ENCODE measurements at regions not wholly inside any gene's neighbourhood (a gene's known extent, or its start where the extent isn't known, plus 50 kb on each side); places are given as distances from the start of the nearest gene placed in this dataset.

DNA sequence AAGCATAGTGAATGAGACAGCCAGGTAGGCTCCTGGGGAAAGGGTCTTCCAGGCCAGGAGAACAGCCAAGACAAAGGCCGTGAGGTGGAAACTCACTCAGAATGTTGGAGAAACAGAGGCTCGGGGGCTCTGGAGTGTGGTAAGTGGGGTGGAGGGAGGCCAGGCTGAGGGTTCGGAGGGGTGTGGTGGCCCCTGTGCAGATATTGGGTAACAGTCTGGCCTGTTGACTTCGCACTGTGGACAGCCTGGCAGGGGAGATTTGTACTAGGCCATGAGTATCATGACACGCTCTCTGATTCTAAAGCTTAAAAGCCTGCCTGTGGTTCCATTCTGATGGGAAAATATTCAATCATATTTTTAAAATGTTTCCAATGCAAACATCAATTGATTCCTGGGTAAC lies 239.3 kb downstream of the GADD45G start:
- H3K27me3 ChIP-seq (ENCODE audit: control insufficient read depth, insufficient read depth, low read length), result peaks cover 3% of the 10 kb centered on the region
- no peaks in the 10 kb centered on the region for H3K9me3 ChIP-seq (ENCODE audit: control insufficient read depth, insufficient read depth, low read length)
- CTCF ChIA-PET, result no interaction called here
- TF ChIP-seq, protein P1, sequence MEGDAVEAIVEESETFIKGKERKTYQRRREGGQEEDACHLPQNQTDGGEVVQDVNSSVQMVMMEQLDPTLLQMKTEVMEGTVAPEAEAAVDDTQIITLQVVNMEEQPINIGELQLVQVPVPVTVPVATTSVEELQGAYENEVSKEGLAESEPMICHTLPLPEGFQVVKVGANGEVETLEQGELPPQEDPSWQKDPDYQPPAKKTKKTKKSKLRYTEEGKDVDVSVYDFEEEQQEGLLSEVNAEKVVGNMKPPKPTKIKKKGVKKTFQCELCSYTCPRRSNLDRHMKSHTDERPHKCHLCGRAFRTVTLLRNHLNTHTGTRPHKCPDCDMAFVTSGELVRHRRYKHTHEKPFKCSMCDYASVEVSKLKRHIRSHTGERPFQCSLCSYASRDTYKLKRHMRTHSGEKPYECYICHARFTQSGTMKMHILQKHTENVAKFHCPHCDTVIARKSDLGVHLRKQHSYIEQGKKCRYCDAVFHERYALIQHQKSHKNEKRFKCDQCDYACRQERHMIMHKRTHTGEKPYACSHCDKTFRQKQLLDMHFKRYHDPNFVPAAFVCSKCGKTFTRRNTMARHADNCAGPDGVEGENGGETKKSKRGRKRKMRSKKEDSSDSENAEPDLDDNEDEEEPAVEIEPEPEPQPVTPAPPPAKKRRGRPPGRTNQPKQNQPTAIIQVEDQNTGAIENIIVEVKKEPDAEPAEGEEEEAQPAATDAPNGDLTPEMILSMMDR (IDR thresholded peaks at IDR 0.05; ENCODE audit: low read depth, low read length), result no peak
- no peak overlapping the region for H3K27ac ChIP-seq (ENCODE audit: low read depth, low read length)
- H3K4me3 ChIP-seq (ENCODE audit: low read depth, low read length), result no peak overlapping the region
- POLR2A ChIA-PET, result no interaction called here
- no peak for DNase-seq (ENCODE audit: low read depth, low spot score)

DNA sequence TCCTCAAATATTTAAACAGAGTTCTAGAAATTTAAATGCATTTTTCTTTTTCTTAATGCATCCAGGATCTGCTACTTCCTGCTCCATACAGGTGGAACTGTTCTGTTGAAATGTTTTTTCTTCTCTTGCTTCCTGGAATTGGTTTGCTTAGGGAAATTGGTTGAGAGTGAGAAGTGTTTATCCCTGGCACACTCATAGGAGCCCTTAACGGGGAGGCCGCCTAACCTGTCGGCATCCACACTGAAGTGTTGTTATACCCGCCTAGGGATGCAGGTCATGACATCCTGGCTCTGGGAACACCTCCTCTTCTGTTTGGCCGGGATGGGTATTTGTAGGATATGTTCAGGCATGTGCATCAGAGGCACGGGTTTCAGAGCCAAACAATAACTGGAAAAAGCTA lies 239.7 kb downstream of the GADD45G start:
- no peak for DNase-seq (ENCODE audit: low read depth, low spot score)
- CTCF ChIA-PET, result no interaction called here
- Histone ChIP-seq H3K9me3 (ENCODE audit: control insufficient read depth, insufficient read depth, low read length) (no peaks in the 10 kb centered on the region), H3K4me3 (ENCODE audit: low read depth, low read length) (no peak overlapping the region), H3K27ac (ENCODE audit: low read depth, low read length) (no peak overlapping the region), H3K27me3 (ENCODE audit: control insufficient read depth, insufficient read depth, low read length) (no peaks in the 10 kb centered on the region)
- TF ChIP-seq, protein P1 (IDR thresholded peaks at IDR 0.05; ENCODE audit: low read depth, low read length), result no peak
- POLR2A ChIA-PET, result no interaction called here

DNA sequence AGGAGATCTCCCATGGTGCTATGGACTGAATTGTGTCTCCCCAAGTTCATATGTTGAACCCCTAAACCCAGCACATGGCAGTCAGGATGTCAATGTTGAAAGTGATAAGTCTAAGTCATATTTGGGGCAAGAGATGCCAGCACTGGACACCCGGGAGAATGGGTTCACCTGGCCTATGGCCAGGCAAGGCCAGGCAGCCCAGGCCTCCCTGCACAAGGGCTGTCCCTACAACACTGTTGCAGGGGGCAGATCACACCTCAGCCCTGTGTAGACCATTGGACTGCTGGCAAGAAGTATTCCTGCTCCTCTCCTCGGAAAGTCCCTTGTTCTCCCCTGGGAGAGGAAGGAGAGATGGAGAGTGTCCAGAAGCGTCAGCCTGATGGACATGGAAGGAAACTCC lies 240.5 kb downstream of the GADD45G start:
- ChIA-PET CTCF (no interaction called here), POLR2A (no interaction called here)
- Histone ChIP-seq H3K4me3 (ENCODE audit: low read depth, low read length) (no peak overlapping the region), H3K9me3 (ENCODE audit: control insufficient read depth, insufficient read depth, low read length) (no peaks in the 10 kb centered on the region), H3K27me3 (ENCODE audit: control insufficient read depth, insufficient read depth, low read length) (no peaks in the 10 kb centered on the region), H3K27ac (ENCODE audit: low read depth, low read length) (no peak overlapping the region)
- DNase-seq (ENCODE audit: low read depth, low spot score), result no peak
- TF ChIP-seq, protein P1 (IDR thresholded peaks at IDR 0.05; ENCODE audit: low read depth, low read length), result no peak

DNA sequence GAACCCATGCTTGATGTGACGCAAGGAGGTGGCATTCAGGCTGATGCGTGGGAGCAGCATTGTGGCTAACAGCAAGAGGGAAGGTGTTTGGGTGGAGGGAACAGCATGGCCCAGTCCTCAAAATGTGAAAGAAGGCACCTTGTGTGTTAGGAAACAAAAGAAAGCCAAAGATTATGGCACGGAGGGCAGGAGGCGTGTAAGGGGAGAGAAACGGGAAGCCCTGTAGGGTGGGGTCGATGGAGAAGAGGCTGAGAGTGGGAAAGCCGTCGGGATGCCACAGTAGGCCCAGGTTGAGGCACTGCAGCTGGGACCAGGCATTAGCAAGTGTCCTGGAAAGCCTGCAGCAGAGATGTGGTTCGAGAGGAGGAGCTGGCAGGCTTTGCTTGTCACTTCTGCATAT lies 241.1 kb downstream of the GADD45G start:
- no peak for DNase-seq (ENCODE audit: low read depth, low spot score)
- Histone ChIP-seq H3K27me3 (ENCODE audit: control insufficient read depth, insufficient read depth, low read length) (no peaks in the 10 kb centered on the region), H3K4me3 (ENCODE audit: low read depth, low read length) (no peak overlapping the region), H3K9me3 (ENCODE audit: control insufficient read depth, insufficient read depth, low read length) (no peaks in the 10 kb centered on the region), H3K27ac (ENCODE audit: low read depth, low read length) (no peak overlapping the region)
- TF ChIP-seq, protein P1 (IDR thresholded peaks at IDR 0.05; ENCODE audit: low read depth, low read length), result no peak
- ChIA-PET CTCF (no interaction called here), POLR2A (no interaction called here)

DNA sequence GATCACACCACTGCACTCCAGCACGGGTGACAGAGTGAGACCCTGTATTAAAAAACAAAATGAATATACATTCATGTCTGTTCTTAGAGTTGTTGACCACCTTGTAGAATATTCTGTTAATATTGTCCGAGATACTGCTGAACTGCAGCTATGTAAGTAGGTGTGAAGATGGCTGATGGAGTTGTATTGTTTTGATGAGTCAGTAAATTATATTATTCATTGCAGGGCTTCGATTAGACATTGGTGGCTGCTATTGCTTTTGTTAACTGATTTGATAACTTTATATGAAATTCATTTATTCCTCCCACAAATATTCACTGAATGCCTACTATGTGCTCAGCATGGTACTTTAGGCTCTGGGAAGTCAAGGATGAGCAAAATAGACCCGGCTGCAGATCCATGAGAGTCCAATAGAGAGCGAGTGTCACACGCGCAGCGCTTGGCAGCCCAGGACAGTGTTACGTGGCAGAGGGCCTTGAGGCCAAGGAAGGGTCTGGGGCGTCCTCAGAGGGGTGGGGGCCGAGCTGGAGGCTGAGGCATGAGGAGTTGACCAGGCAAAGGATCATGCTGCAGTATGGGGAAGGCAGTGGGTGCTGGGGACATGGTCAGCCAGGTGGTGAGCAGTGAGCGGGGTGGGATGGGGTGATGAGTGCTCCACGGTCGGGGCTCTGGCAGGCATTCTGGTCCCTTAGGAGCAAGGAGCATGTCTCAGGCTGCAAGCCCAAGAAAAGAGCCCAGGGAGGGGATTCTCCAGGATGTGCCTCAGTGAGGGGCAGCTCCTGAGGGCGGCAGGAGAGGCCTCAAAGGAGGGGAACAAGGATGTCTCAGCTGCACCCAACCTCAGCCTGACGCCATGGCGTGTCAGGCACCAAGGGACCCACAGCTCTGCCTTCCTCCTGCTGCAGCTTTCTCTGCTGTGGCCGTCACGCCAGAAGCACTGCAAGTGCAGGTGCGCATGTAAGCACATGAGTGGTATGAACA lies 243.5 kb downstream of the GADD45G start:
- no peak for DNase-seq (ENCODE audit: low read depth, low spot score)
- H3K27me3 ChIP-seq (ENCODE audit: control insufficient read depth, insufficient read depth, low read length), result no peaks in the 10 kb centered on the region
- ChIA-PET CTCF (no interaction called here), POLR2A (no interaction called here)
- H3K9me3 ChIP-seq (ENCODE audit: control insufficient read depth, insufficient read depth, low read length), result no peaks in the 10 kb centered on the region
- H3K4me3 ChIP-seq (ENCODE audit: low read depth, low read length), result no peak overlapping the region
- no peak overlapping the region for H3K27ac ChIP-seq (ENCODE audit: low read depth, low read length)
- TF ChIP-seq, protein P1 (IDR thresholded peaks at IDR 0.05; ENCODE audit: low read depth, low read length), result no peak

Measured in AG04450 (cell line).